ENCODE measurements at regions not wholly inside any gene's neighbourhood (a gene's known extent, or its start where the extent isn't known, plus 50 kb on each side); places are given as distances from the start of the nearest gene placed in this dataset.

- Histone ChIP-seq H4K20me1 (ENCODE audit: control insufficient read depth, insufficient read depth) (no peaks in the 10 kb centered on the region), H3K27me3 (replicated peaks in 1 of 2; ENCODE audit: control insufficient read depth in 2 of 2, insufficient read depth in 2 of 2, low read length in 1 of 2) (no peaks in the 10 kb centered on the region), H3K4me2 (ENCODE audit: control insufficient read depth, insufficient read depth) (no peak overlapping the region), H2AFZ (ENCODE audit: control insufficient read depth, low read depth, low read length) (no peak overlapping the region), H3K79me2 (ENCODE audit: control insufficient read depth, insufficient read depth, low read length) (no peaks in the 10 kb centered on the region), H3K4me3 (no peak overlapping the region), H3K36me3 (ENCODE audit: control insufficient read depth in 2 of 2, insufficient read depth in 2 of 2, low read length in 1 of 2) (no peaks in the 10 kb centered on the region), H3K9me3 (replicated peaks; ENCODE audit: control insufficient read depth, insufficient read depth, low read length) (no peaks in the 10 kb centered on the region), H3K9ac (ENCODE audit: control insufficient read depth, insufficient read depth, low read length) (no peak overlapping the region), H3K4me1 (ENCODE audit: control insufficient read depth, insufficient read depth, low read length) (no peaks in the 10 kb centered on the region), H3K27ac (ENCODE audit: control insufficient read depth, insufficient read depth) (no peak overlapping the region)
- DNase-seq (ENCODE audit: low read depth, low spot score): no peak
- RAD21 ChIA-PET (ENCODE audit: unreplicated experiment): no interaction called here
- TF ChIP-seq SUPT20H (IDR thresholded peaks at IDR 0.05; ENCODE audit: borderline replicate concordance, control insufficient read depth, low read depth, low read length) (no peak), LARP7 (IDR thresholded peaks at IDR 0.05) (no peak), CBFB (IDR thresholded peaks at IDR 0.05; ENCODE audit: low read depth) (no peak), ELK1 (IDR thresholded peaks at IDR 0.05; ENCODE audit: low read depth, low read length) (no peak), STAT3 (IDR thresholded peaks at IDR 0.05; ENCODE audit: low read depth, low read length) (no peak), POU2F2 (IDR thresholded peaks at IDR 0.05; ENCODE audit: borderline replicate concordance, low read depth, low read length) (no peak), YBX1 (IDR thresholded peaks at IDR 0.05) (no peak), RBBP5 (conservative IDR thresholded peaks at IDR 0.05) (no peak), KAT2A (conservative IDR thresholded peaks at IDR 0.05; ENCODE audit: control insufficient read depth, low read depth, low read length) (no peak), RAD51 (IDR thresholded peaks at IDR 0.05) (no peak), SPI1 (IDR thresholded peaks at IDR 0.05; ENCODE audit: borderline replicate concordance, insufficient read depth, low read depth, low read length) (no peak), E2F4 (IDR thresholded peaks at IDR 0.05; ENCODE audit: low read depth, low read length) (no peak), GABPA (IDR thresholded peaks at IDR 0.05; ENCODE audit: low read depth) (no peak), USF1 (IDR thresholded peaks at IDR 0.05; ENCODE audit: borderline replicate concordance, extremely low read length, insufficient read depth, low read depth, low read length) (no peak), TARDBP (IDR thresholded peaks at IDR 0.05; ENCODE audit: borderline replicate concordance) (no peak)
- POLR2A ChIA-PET: no interaction called here
- CTCF ChIA-PET: no interaction called here
- no peak for FAIRE-seq
- ATAC-seq: no peak
- in situ Hi-C loops (cut with MboI) (no loop called here), intact Hi-C loops (cut with micrococcal nuclease; ENCODE audit: unreplicated experiment) (no loop called here)
- 29% methylated on average over 5 of the region's 5 CpGs for WGBS (ENCODE audit: insufficient coverage, insufficient replicate concordance, low lambda C conversion rate, missing lambda C conversion rate)
- no TSS peak for BruUV-seq (replicated peaks)
- SMC1A ChIA-PET (ENCODE audit: uncharacterized antibody, unreplicated experiment): no interaction called here
Measured at GRCh38 chrX:3184176-3184930, 143.1 kb downstream of the ARSF start.

Data from GM12878 (cell line).